HCT116 (cell line): ENCODE measurements at regions not wholly inside any gene's neighbourhood (a gene's known extent, or its start where the extent isn't known, plus 50 kb on each side); places are given as distances from the start of the nearest gene placed in this dataset.
"Not testable (repeated sequence)": the region's sequence is repeated elsewhere in the genome, so short reads cannot be mapped to it uniquely, and the experiment has no call there.

Experiments
- ATAC-seq: fragments of 200-7000 bp; cut with Tn5 transposase; 2 replicates; pipeline ENCODE4 v1.9.1; 2020; ENCODE audit warnings: mild to moderate bottlenecking, moderate library complexity
- BruUV-seq: library from RNA; stranded (reverse); fragments of 400-500 nt; replicated peaks from 2 replicates; lab custom pipeline; 2021; lab: Mats Ljungman, UMichigan
- CTCF ChIA-PET: fragments of 300-600 bp; sonication (Branson Sonifier 250); formaldehyde crosslinking; loops from one replicate; lab custom pipeline; 2021; ENCODE audit warnings: antibody characterized with exemption; lab: Charles Lee
- POLR2A ChIA-PET: fragments of 300-600, 350-600 bp; sonication (Branson Sonifier 250); formaldehyde crosslinking; loops from one replicate; lab custom pipeline; 2021; ENCODE audit warnings: antibody characterized with exemption; lab: Charles Lee
- RAD21 ChIA-PET, 2 experiments: fragments of 300-600 bp; sonication (Branson Sonifier 250); formaldehyde crosslinking; loops; one replicate each; lab custom pipeline; 2023; ENCODE audit warnings: low total read pairs in 2 of 2; ENCODE audit not compliant: uncharacterized antibody in 2 of 2, unreplicated experiment in 2 of 2, low non-redundant PET in 1 of 2; lab: Charles Lee
- DNase-seq: peaks from one replicate; pipeline ENCODE4 v3.0.0-alpha.2; 2010; ENCODE audit warnings: low read depth, low spot score
- H2AFZ ChIP-seq: fragments of 200-600 bp; shearing (Covaris generic), sonication (generic); 2 replicates; pipeline ENCODE4 v1.6.1; 2017; ENCODE audit warnings: low read depth, mixed run types, mixed read lengths, antibody characterized with exemption, low read length; ENCODE audit not compliant: poor library complexity, severe bottlenecking
- H3K27ac ChIP-seq: 2 replicates; pipeline ENCODE4 v1.5.1; 2012; ENCODE audit warnings: low read depth, low read length
- H3K27me3 ChIP-seq: fragments of 200-600 bp; sonication (generic); 2 replicates; pipeline ENCODE4 v1.6.1; 2016; ENCODE audit warnings: mixed run types, low read length, mixed read lengths; ENCODE audit not compliant: insufficient read depth
- H3K36me3 ChIP-seq, 2 experiments: fragments of 200-500 bp in 1 of 2; fragments of 200-600 bp in 1 of 2; sonication (Bioruptor generic) in 1 of 2; sonication (generic) in 1 of 2; 2 replicates each; pipeline versions ENCODE4 v1.5.1 to v1.6.1; 2014 to 2016; ENCODE audit warnings: low read length in 2 of 2, inconsistent platforms in 1 of 2, mixed read lengths in 1 of 2, mixed run types in 1 of 2; ENCODE audit not compliant: insufficient read depth in 2 of 2, control insufficient read depth in 1 of 2
- H3K4me1 ChIP-seq, 2 experiments: fragments of 200-600 bp in 1 of 2; sonication (generic) in 1 of 2; 2 replicates each; pipeline versions ENCODE4 v1.5.1 to v1.6.1; 2012 to 2017; ENCODE audit warnings: low read length in 2 of 2, inconsistent platforms in 1 of 2, mild to moderate bottlenecking in 1 of 2, mixed read lengths in 1 of 2, mixed run types in 1 of 2, moderate library complexity in 1 of 2; ENCODE audit not compliant: insufficient read depth in 2 of 2, control insufficient read depth in 1 of 2
- H3K4me2 ChIP-seq: fragments of 200-600 bp; sonication (generic); 2 replicates; pipeline ENCODE4 v1.6.1; 2017; ENCODE audit warnings: mixed run types, low read length, mixed read lengths
- H3K4me3 ChIP-seq, 2 experiments: fragments of 200-600 bp in 1 of 2; sonication (generic) in 1 of 2; replicated peaks in 1 of 2; 2 replicates each; pipeline ENCODE4 v1.5.1; 2011 to 2016; ENCODE audit warnings: low read length in 2 of 2, control low read depth in 1 of 2, low read depth in 1 of 2, mild to moderate bottlenecking in 1 of 2, mixed read lengths in 1 of 2, mixed run types in 1 of 2
- H3K79me2 ChIP-seq: fragments of 200-600 bp; sonication (generic); 2 replicates; pipeline ENCODE4 v1.6.1; 2017; ENCODE audit warnings: mild to moderate bottlenecking, mixed run types, low read length, moderate library complexity, mixed read lengths; ENCODE audit not compliant: insufficient read depth
- H3K9ac ChIP-seq: fragments of 200-600 bp; sonication (generic); 2 replicates; pipeline ENCODE4 v1.6.1; 2016; ENCODE audit warnings: low read length, mixed read lengths
- H3K9me2 ChIP-seq: fragments of 200-600 bp; sonication (generic), shearing (Covaris generic); 2 replicates; pipeline ENCODE4 v1.6.1; 2017; ENCODE audit warnings: mixed run types, mild to moderate bottlenecking, moderate library complexity; ENCODE audit not compliant: insufficient read depth
- H3K9me3 ChIP-seq, 2 experiments: fragments of 200-500 bp in 1 of 2; fragments of 200-600 bp in 1 of 2; sonication (Bioruptor generic) in 1 of 2; sonication (generic) in 1 of 2; 2 replicates each; pipeline ENCODE4 v1.6.1; 2014 to 2017; ENCODE audit warnings: low read length in 2 of 2, mixed read lengths in 2 of 2, inconsistent platforms in 1 of 2, low read depth in 1 of 2, mild to moderate bottlenecking in 1 of 2, mixed run types in 1 of 2, moderate library complexity in 1 of 2; ENCODE audit not compliant: control insufficient read depth in 1 of 2, insufficient read depth in 1 of 2
- H4K20me1 ChIP-seq: fragments of 200-600 bp; sonication (generic), shearing (Covaris generic); 2 replicates; pipeline ENCODE4 v1.6.1; 2017; ENCODE audit warnings: mixed run types, mild to moderate bottlenecking, moderate library complexity; ENCODE audit not compliant: insufficient read depth
- ATF3 ChIP-seq: IDR thresholded peaks from 2 replicates; pipeline ENCODE4 v1.6.1; 2012
- EGR1 ChIP-seq: IDR thresholded peaks from 2 replicates; pipeline ENCODE4 v1.6.1; 2012; ENCODE audit warnings: low read depth
- EZH2 ChIP-seq: fragments of 200-600 bp; sonication (generic); IDR thresholded peaks from 2 replicates; pipeline ENCODE4 v1.6.1; 2017; ENCODE audit warnings: antibody characterized with exemption, mixed run types
- REST ChIP-seq: IDR thresholded peaks from 2 replicates; pipeline ENCODE4 v1.6.1; 2012; ENCODE audit warnings: low read depth
- ZBTB33 ChIP-seq: IDR thresholded peaks from 2 replicates; pipeline ENCODE4 v1.6.1; 2011; ENCODE audit warnings: mild to moderate bottlenecking, low read length, moderate library complexity; ENCODE audit not compliant: insufficient replicate concordance; ENCODE audit errors: extremely low read depth
- intact Hi-C: fragments of 100-400 bp; cut with micrococcal nuclease; formaldehyde crosslinking; loops from 2 replicates; pipeline ENCODE4 v1.10.0; 2022

GRCh38 chr7:152501506-152501905 is 65.7 kb upstream of the KMT2C start:
- ChIA-PET RAD21 (no interaction called here), CTCF (no interaction called here), POLR2A (no interaction called here)
- no peaks in the 10 kb centered on the region for H4K20me1 ChIP-seq
- no peak for DNase-seq
- intact Hi-C loops = no loop called here
- H2AFZ ChIP-seq = no peak overlapping the region
- no peaks in the 10 kb centered on the region for H3K9me2 ChIP-seq
- H3K4me1 ChIP-seq = peaks cover 0 to 16% of the 10 kb centered on the region in 2 experiments; a peak in 2 of 4 replicates
- H3K9me3 ChIP-seq = no peaks in the 10 kb centered on the region
- ATAC-seq = peak; percentile 37; the same call in 1 of the 2 replicates
- no peaks in the 10 kb centered on the region for H3K79me2 ChIP-seq
- H3K27ac ChIP-seq = no peak overlapping the region
- H3K27me3 ChIP-seq = no peaks in the 10 kb centered on the region
- no peak overlapping the region for H3K9ac ChIP-seq
- TF ChIP-seq EZH2 = no peak
- TF ChIP-seq ZBTB33 = no peak
- no peak for TF ChIP-seq REST
- TF ChIP-seq EGR1 = no peak
- no peak for TF ChIP-seq ATF3
- no peaks in the 10 kb centered on the region for H3K36me3 ChIP-seq
- H3K4me2 ChIP-seq = no peak overlapping the region; the same call in 1 of the 2 replicates
- no peak overlapping the region for H3K4me3 ChIP-seq
- no TSS peak for BruUV-seq

DNA sequence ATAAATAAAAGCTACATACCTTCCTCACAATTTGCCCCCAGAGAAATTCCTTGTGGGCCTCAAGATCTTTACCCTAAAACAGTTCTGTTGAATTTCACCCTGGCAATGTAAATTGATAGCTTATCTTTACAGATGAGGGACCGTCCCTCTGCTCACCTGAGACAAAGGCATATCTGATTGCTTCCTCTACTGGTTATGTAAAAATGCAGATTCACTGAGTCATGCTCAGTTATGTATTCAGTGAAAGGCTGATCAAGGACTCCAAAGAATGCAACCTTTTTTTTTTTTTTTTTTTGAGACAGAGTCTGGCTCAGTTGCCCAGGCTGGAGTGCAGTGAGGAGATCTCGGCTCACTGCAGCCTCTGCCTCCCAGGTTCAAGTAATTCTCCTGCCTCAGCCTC is 64.2 kb upstream of the KMT2C start:
- CTCF ChIA-PET, H3K4me3 ChIP-seq, H3K36me3 ChIP-seq, H4K20me1 ChIP-seq, H2AFZ ChIP-seq, DNase-seq, H3K27me3 ChIP-seq, H3K27ac ChIP-seq, H3K9ac ChIP-seq, POLR2A ChIA-PET, H3K79me2 ChIP-seq, H3K9me2 ChIP-seq, BruUV-seq, RAD21 ChIA-PET, intact Hi-C loops, H3K9me3 ChIP-seq: not testable (repeated sequence)
- Histone ChIP-seq H3K4me2 (0 out of 2 replicates have a peak overlapping the region, but pooled peaks have one; percentile 14), H3K4me1 (peaks cover 0 to 16% of the 10 kb centered on the region in 2 experiments; a peak in 2 of 4 replicates)
- peak; percentile 66 for ATAC-seq
